Endothelial cell of umbilical vein (primary cell): ENCODE measurements at regions not wholly inside any gene's neighbourhood (a gene's known extent, or its start where the extent isn't known, plus 50 kb on each side); places are given as distances from the start of the nearest gene placed in this dataset.

Experiments
- BruUV-seq: library from RNA; stranded (reverse); fragments of 400-500 nt; replicated peaks from 2 replicates; lab custom pipeline; 2021; lab: Mats Ljungman, UMichigan
- CTCF ChIA-PET: fragments of 300-600, 350-600 bp; sonication (Branson Sonifier 250); formaldehyde crosslinking; loops from one replicate; lab custom pipeline; 2021; ENCODE audit warnings: antibody characterized with exemption, inconsistent platforms; lab: Charles Lee
- POLR2A ChIA-PET: fragments of 300-600, 350-600 bp; sonication (Branson Sonifier 250); formaldehyde crosslinking; loops from one replicate; lab custom pipeline; 2021; ENCODE audit warnings: antibody characterized with exemption, inconsistent platforms; lab: Charles Lee
- DNase-seq: peaks from one replicate; pipeline ENCODE4 v3.0.0-alpha.2; 2011; ENCODE audit warnings: low read depth, low spot score
- FAIRE-seq: peaks from 2 replicates; lab custom pipeline; 2011; peaks lifted over from hg19 to GRCh38; lab: Jason Lieb, UNC
- H2AFZ ChIP-seq: 2 replicates; pipeline ENCODE4 v1.6.0; 2012; ENCODE audit warnings: low read depth, low read length, control low read depth, inconsistent platforms
- H3K27ac ChIP-seq: 2 replicates; pipeline ENCODE4 v1.5.1; 2011; ENCODE audit warnings: low read depth, mild to moderate bottlenecking, control low read depth, low read length, moderate library complexity; ENCODE audit not compliant: insufficient read depth
- H3K27me3 ChIP-seq, 2 experiments: 2 replicates each; pipeline versions ENCODE4 v1.6.0 to v1.6.1; 2011; ENCODE audit warnings: low read length in 2 of 2, mixed read lengths in 1 of 2; ENCODE audit not compliant: control insufficient read depth in 2 of 2, insufficient read depth in 2 of 2
- H3K36me3 ChIP-seq, 2 experiments: 2 replicates in 1 of 2; 3 replicates in 1 of 2; pipeline ENCODE4 v1.5.1; 2011; ENCODE audit warnings: low read length in 2 of 2, mild to moderate bottlenecking in 1 of 2, moderate library complexity in 1 of 2; ENCODE audit not compliant: control insufficient read depth in 2 of 2, insufficient read depth in 2 of 2; ENCODE audit errors: extremely low read depth in 1 of 2
- H3K4me1 ChIP-seq: 3 replicates; pipeline ENCODE4 v1.5.1; 2011; ENCODE audit warnings: mild to moderate bottlenecking, low read length; ENCODE audit not compliant: control insufficient read depth, insufficient read depth; ENCODE audit errors: extremely low read depth
- H3K4me2 ChIP-seq: 2 replicates; pipeline ENCODE4 v1.6.1; 2011; ENCODE audit warnings: low read length, control low read depth, mixed read lengths; ENCODE audit not compliant: insufficient read depth
- H3K4me3 ChIP-seq, 3 experiments: fragments of 200-600 bp in 1 of 3; sonication (generic), shearing (Covaris generic) in 1 of 3; replicated peaks in 1 of 3; 2 replicates each; pipeline ENCODE4 v1.5.1; 2011 to 2016; ENCODE audit warnings: control low read depth in 3 of 3, low read length in 3 of 3, mild to moderate bottlenecking in 2 of 3, inconsistent platforms in 1 of 3, low read depth in 1 of 3, moderate library complexity in 1 of 3; ENCODE audit not compliant: insufficient read depth in 1 of 3
- H3K79me2 ChIP-seq: 2 replicates; pipeline ENCODE4 v1.6.0; 2012; ENCODE audit warnings: low read length, inconsistent platforms; ENCODE audit not compliant: control insufficient read depth, insufficient read depth
- H3K9ac ChIP-seq: replicated peaks from 2 replicates; pipeline ENCODE3; 2011; ENCODE audit warnings: low read length, control low read depth; ENCODE audit not compliant: insufficient read depth; ENCODE audit errors: extremely low read depth
- H3K9me1 ChIP-seq: replicated peaks from 3 replicates; pipeline ENCODE4 v1.6.0; 2011; ENCODE audit warnings: mild to moderate bottlenecking, low read length; ENCODE audit not compliant: control insufficient read depth, insufficient read depth; ENCODE audit errors: extremely low read depth
- H3K9me3 ChIP-seq: replicated peaks from 2 replicates; pipeline ENCODE4 v1.5.1; 2012; ENCODE audit warnings: low read length, inconsistent platforms; ENCODE audit not compliant: control insufficient read depth, insufficient read depth
- H4K20me1 ChIP-seq: replicated peaks from 2 replicates; pipeline ENCODE3; 2011; ENCODE audit warnings: mild to moderate bottlenecking, low read length; ENCODE audit not compliant: control insufficient read depth, insufficient read depth; ENCODE audit errors: extremely low read depth
- CTCF ChIP-seq, 2 donors: IDR thresholded peaks; 1 replicate in 1 of 2; 2 replicates in 1 of 2; pipeline ENCODE4 v1.5.1; 2011; ENCODE audit warnings: low read length in 2 of 2, mild to moderate bottlenecking in 2 of 2, moderate library complexity in 2 of 2, control low read depth in 1 of 2, inconsistent platforms in 1 of 2, low read depth in 1 of 2; ENCODE audit not compliant: insufficient read depth in 1 of 2; ENCODE audit errors: extremely low read depth in 1 of 2
- EZH2 ChIP-seq: IDR thresholded peaks from 2 replicates; pipeline ENCODE4 v1.6.1; 2012; ENCODE audit warnings: borderline replicate concordance, low read depth, mild to moderate bottlenecking, moderate library complexity, low read length, inconsistent platforms; ENCODE audit not compliant: severe bottlenecking
- FOS ChIP-seq: IDR thresholded peaks from 2 replicates; pipeline ENCODE4 v1.6.1; 2011; ENCODE audit warnings: mild to moderate bottlenecking, low read length, moderate library complexity, borderline replicate concordance; ENCODE audit not compliant: insufficient read depth
- GATA2 ChIP-seq: IDR thresholded peaks from 2 replicates; pipeline ENCODE4 v1.7.0; 2011; ENCODE audit warnings: low read depth, mild to moderate bottlenecking, moderate library complexity, mixed read lengths, low read length; ENCODE audit not compliant: insufficient read length, insufficient read depth
- JUN ChIP-seq: IDR thresholded peaks from 2 replicates; pipeline ENCODE4 v1.6.1; 2011; ENCODE audit warnings: borderline replicate concordance, low read depth; ENCODE audit not compliant: insufficient read length, insufficient read depth
- MAX ChIP-seq: IDR thresholded peaks from 2 replicates; pipeline ENCODE4 v1.6.1; 2011; ENCODE audit not compliant: insufficient read depth, insufficient read length
- MYC ChIP-seq: IDR thresholded peaks from one replicate; pipeline ENCODE4 v1.6.1; 2011; ENCODE audit warnings: mild to moderate bottlenecking, low read depth, low read length
- POLR2A ChIP-seq: IDR thresholded peaks from 2 replicates; pipeline ENCODE4 v1.6.1; 2012; ENCODE audit warnings: low read depth, mild to moderate bottlenecking, control low read depth, low read length
- POLR2AphosphoS5 ChIP-seq: IDR thresholded peaks from 2 replicates; pipeline ENCODE4 v1.6.1; 2012; ENCODE audit warnings: low read depth, mild to moderate bottlenecking, control low read depth, low read length, moderate library complexity; ENCODE audit not compliant: insufficient read depth
- dilution Hi-C: fragments of 300-500 bp; cut with MboI; formaldehyde crosslinking; loops from one replicate; pipeline ENCODE4 v1.15.0; 2019; ENCODE audit warnings: low sequenced_read_pairs; ENCODE audit not compliant: extremely low pct_ligation_motif_present
- intact Hi-C: fragments of 100-400 bp; cut with micrococcal nuclease; formaldehyde crosslinking; loops from one replicate; pipeline ENCODE4 v1.10.0; 2022

- Histone ChIP-seq H4K20me1 (no peaks in the 10 kb centered on the region), H3K27me3 (no peaks in the 10 kb centered on the region), H3K4me1 (no peaks in the 10 kb centered on the region), H3K4me3 (no peak overlapping the region), H3K9ac (no peak overlapping the region), H2AFZ (no peak overlapping the region), H3K36me3 (no peaks in the 10 kb centered on the region), H3K79me2 (no peaks in the 10 kb centered on the region), H3K27ac (no peak overlapping the region), H3K9me3 (no peaks in the 10 kb centered on the region), H3K9me1 (no peaks in the 10 kb centered on the region), H3K4me2 (no peak overlapping the region)
- CTCF ChIA-PET = no interaction called here
- intact Hi-C loops = no loop called here
- DNase-seq = no peak
- POLR2A ChIA-PET = no interaction called here
- TF ChIP-seq CTCF (IDR thresholded peaks at IDR 0.05; ENCODE audit: extremely low read depth in 1 of 2, insufficient read depth in 1 of 2, low read depth in 1 of 2, low read length in 2 of 2) (no peak), GATA2 (no peak), POLR2AphosphoS5 (no peak), FOS (no peak), POLR2A (no peak), EZH2 (no peak), MYC (no peak), MAX (no peak), JUN (no peak)
- no TSS peak for BruUV-seq
- no peak for FAIRE-seq
- dilution Hi-C loops = no loop called here
These were observed 257.6 kb downstream of the TAF11L14 start for GRCh38 chr5:17891881-17892280.
